Panc1 (cell line): ENCODE measurements at regions not wholly inside any gene's neighbourhood (a gene's known extent, or its start where the extent isn't known, plus 50 kb on each side); places are given as distances from the start of the nearest gene placed in this dataset.

ENCODE experiments used
- POLR2AphosphoS5 ChIP-seq: IDR thresholded peaks from 2 replicates; pipeline ENCODE4 v1.6.1; 2012; ENCODE audit warnings: mild to moderate bottlenecking, low read depth, low read length, moderate library complexity
- SIN3A ChIP-seq: IDR thresholded peaks from 2 replicates; pipeline ENCODE4 v1.6.1; 2012; ENCODE audit warnings: low read depth, mild to moderate bottlenecking, low read length, moderate library complexity, borderline replicate concordance; ENCODE audit not compliant: insufficient read depth
- TCF7L2 ChIP-seq: IDR thresholded peaks from 2 replicates; pipeline ENCODE4 v1.6.1; 2011; ENCODE audit warnings: mild to moderate bottlenecking, low read depth, low read length, inconsistent platforms
- TF ChIP-seq, protein P1 (sequence below): fragments of 450-650 bp; IDR thresholded peaks from 2 replicates; pipeline ENCODE4 v1.5.1; 2017; ENCODE audit warnings: mild to moderate bottlenecking
- TF ChIP-seq, protein P2 (sequence below), 2 experiments: IDR thresholded peaks; 2 replicates each; pipeline ENCODE4 v1.6.1; 2011 to 2012; ENCODE audit warnings: low read depth in 2 of 2, control low read depth in 1 of 2, low read length in 1 of 2, mild to moderate bottlenecking in 1 of 2, moderate library complexity in 1 of 2; ENCODE audit not compliant: insufficient read depth in 1 of 2

DNA sequence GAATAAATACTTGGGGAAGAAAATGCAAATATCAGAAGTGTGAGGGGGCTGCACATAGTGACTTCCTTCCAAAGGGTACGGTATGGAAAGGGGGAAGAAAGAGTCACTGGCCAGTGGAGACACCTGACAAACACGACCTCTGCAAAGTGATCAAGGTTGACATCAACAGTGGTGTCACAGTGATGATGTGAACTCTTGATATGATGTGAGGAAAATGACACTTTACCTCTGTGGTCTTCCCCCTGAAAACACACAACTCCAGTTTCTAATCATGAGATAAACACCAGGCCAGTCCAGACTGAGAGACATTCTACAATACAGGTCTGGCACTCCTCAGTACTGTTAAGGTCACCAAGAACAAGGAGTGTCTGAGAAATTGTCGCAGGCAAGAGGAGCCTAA, 169.7 kb downstream of the BUB3 start:
- TF ChIP-seq, protein P1, sequence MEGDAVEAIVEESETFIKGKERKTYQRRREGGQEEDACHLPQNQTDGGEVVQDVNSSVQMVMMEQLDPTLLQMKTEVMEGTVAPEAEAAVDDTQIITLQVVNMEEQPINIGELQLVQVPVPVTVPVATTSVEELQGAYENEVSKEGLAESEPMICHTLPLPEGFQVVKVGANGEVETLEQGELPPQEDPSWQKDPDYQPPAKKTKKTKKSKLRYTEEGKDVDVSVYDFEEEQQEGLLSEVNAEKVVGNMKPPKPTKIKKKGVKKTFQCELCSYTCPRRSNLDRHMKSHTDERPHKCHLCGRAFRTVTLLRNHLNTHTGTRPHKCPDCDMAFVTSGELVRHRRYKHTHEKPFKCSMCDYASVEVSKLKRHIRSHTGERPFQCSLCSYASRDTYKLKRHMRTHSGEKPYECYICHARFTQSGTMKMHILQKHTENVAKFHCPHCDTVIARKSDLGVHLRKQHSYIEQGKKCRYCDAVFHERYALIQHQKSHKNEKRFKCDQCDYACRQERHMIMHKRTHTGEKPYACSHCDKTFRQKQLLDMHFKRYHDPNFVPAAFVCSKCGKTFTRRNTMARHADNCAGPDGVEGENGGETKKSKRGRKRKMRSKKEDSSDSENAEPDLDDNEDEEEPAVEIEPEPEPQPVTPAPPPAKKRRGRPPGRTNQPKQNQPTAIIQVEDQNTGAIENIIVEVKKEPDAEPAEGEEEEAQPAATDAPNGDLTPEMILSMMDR: no peak
- TF ChIP-seq POLR2AphosphoS5: no peak
- TF ChIP-seq, protein P2, sequence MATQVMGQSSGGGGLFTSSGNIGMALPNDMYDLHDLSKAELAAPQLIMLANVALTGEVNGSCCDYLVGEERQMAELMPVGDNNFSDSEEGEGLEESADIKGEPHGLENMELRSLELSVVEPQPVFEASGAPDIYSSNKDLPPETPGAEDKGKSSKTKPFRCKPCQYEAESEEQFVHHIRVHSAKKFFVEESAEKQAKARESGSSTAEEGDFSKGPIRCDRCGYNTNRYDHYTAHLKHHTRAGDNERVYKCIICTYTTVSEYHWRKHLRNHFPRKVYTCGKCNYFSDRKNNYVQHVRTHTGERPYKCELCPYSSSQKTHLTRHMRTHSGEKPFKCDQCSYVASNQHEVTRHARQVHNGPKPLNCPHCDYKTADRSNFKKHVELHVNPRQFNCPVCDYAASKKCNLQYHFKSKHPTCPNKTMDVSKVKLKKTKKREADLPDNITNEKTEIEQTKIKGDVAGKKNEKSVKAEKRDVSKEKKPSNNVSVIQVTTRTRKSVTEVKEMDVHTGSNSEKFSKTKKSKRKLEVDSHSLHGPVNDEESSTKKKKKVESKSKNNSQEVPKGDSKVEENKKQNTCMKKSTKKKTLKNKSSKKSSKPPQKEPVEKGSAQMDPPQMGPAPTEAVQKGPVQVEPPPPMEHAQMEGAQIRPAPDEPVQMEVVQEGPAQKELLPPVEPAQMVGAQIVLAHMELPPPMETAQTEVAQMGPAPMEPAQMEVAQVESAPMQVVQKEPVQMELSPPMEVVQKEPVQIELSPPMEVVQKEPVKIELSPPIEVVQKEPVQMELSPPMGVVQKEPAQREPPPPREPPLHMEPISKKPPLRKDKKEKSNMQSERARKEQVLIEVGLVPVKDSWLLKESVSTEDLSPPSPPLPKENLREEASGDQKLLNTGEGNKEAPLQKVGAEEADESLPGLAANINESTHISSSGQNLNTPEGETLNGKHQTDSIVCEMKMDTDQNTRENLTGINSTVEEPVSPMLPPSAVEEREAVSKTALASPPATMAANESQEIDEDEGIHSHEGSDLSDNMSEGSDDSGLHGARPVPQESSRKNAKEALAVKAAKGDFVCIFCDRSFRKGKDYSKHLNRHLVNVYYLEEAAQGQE (IDR thresholded peaks at IDR 0.05; ENCODE audit: insufficient read depth in 1 of 2, low read depth in 2 of 2, low read length in 1 of 2): no peak
- TF ChIP-seq SIN3A: no peak
- no peak for TF ChIP-seq TCF7L2
